ENCODE measurements at regions not wholly inside any gene's neighbourhood (a gene's known extent, or its start where the extent isn't known, plus 50 kb on each side); places are given as distances from the start of the nearest gene placed in this dataset.

- H3K79me1 ChIP-seq (ENCODE audit: insufficient read depth, low read depth, low read length, poor library complexity, severe bottlenecking), result no peaks in the 10 kb centered on the region
- H3K18ac ChIP-seq (ENCODE audit: insufficient read length, low read depth, low read length), result no peak overlapping the region
- H3K4me3 Mint-ChIP-seq, result no peak overlapping the region
- H3K4me1 ChIP-seq (ENCODE audit: insufficient read depth, low read length), result no peaks in the 10 kb centered on the region
- H2AK5ac ChIP-seq (ENCODE audit: insufficient read length, low read length), result no peak overlapping the region
- no peak overlapping the region for H3K27ac ChIP-seq (ENCODE audit: insufficient read length, low read depth, low read length)
- no peaks in the 10 kb centered on the region for H4K20me1 ChIP-seq (ENCODE audit: control insufficient read depth, insufficient read depth, insufficient read length)
- no peak overlapping the region for H4K5ac ChIP-seq (ENCODE audit: insufficient read length, low read depth, low read length)
- H4K8ac ChIP-seq (replicated peaks; ENCODE audit: insufficient read length, low read depth, low read length), result no peak overlapping the region
- no peaks in the 10 kb centered on the region for H3K79me2 ChIP-seq (ENCODE audit: insufficient read depth, low read length)
- H3K23me2 ChIP-seq (ENCODE audit: insufficient read length, low read depth, low read length, poor library complexity, severe bottlenecking), result no peaks in the 10 kb centered on the region
- H3K14ac ChIP-seq (ENCODE audit: insufficient read depth, low read length), result no peak overlapping the region
- no peak for DNase-seq
- no peak overlapping the region for H3K56ac ChIP-seq (ENCODE audit: insufficient read length, low read depth, low read length)
- no peak overlapping the region for H2BK15ac ChIP-seq (ENCODE audit: low read depth, low read length)
- no peak overlapping the region for H3K4me2 ChIP-seq (ENCODE audit: insufficient read depth, insufficient read length, low read length)
- no peak overlapping the region for H2BK12ac ChIP-seq (ENCODE audit: insufficient read length, low read depth, low read length)
- H3K4ac ChIP-seq (ENCODE audit: low read depth, low read length), result no peak overlapping the region
- no peaks in the 10 kb centered on the region for H3K27me3 Mint-ChIP-seq (ENCODE audit: low read depth)
- H2BK120ac ChIP-seq (ENCODE audit: low read depth, low read length, poor library complexity, severe bottlenecking), result no peak overlapping the region
- WGBS (ENCODE audit: extremely low coverage, insufficient read length, low lambda C conversion rate), result no CpG with 5 or more reads among the region's 2 CpGs
- H3K4me1 Mint-ChIP-seq, result no peaks in the 10 kb centered on the region
- peaks cover 0 to 2% (median 0%) of the 10 kb centered on the region in 3 experiments; a peak in 1 of 7 replicates for H3K36me3 Mint-ChIP-seq (ENCODE audit: insufficient read depth in 1 of 3, low read depth in 3 of 3)
- no peak overlapping the region for H2BK20ac ChIP-seq (ENCODE audit: low read depth, low read length, poor library complexity, severe bottlenecking)
- H2BK5ac ChIP-seq (ENCODE audit: insufficient read length, low read length), result no peak overlapping the region
- H3K27ac Mint-ChIP-seq, result no peak overlapping the region
- H3K27me3 ChIP-seq (ENCODE audit: insufficient read depth, low read length), result no peaks in the 10 kb centered on the region
- H4K91ac ChIP-seq (ENCODE audit: insufficient read length, low read depth, low read length), result no peak overlapping the region
- H3K9ac ChIP-seq (ENCODE audit: extremely low read depth, insufficient read length, low read length), result no peak overlapping the region
- H3K9me3 ChIP-seq (ENCODE audit: control insufficient read depth, low read depth, low read length), result no peaks in the 10 kb centered on the region
- no peak for TF ChIP-seq CTCF (conservative IDR thresholded peaks at IDR 0.05)
- no peak overlapping the region for H3T11ph ChIP-seq (ENCODE audit: low read length)
- H3K9me3 Mint-ChIP-seq, result peaks cover 0 to 7% of the 10 kb centered on the region in 2 experiments; a peak in 3 of 5 replicates
- no peak overlapping the region for H3K23ac ChIP-seq (ENCODE audit: insufficient read length, low read depth, low read length)
- H2AFZ ChIP-seq (ENCODE audit: low read length), result no peak overlapping the region
Observed at GRCh38 chr21:15162921-15163320, 98.1 kb upstream of the NRIP1 start.
